ENCODE measurements at regions not wholly inside any gene's neighbourhood (a gene's known extent, or its start where the extent isn't known, plus 50 kb on each side); places are given as distances from the start of the nearest gene placed in this dataset.

DNA sequence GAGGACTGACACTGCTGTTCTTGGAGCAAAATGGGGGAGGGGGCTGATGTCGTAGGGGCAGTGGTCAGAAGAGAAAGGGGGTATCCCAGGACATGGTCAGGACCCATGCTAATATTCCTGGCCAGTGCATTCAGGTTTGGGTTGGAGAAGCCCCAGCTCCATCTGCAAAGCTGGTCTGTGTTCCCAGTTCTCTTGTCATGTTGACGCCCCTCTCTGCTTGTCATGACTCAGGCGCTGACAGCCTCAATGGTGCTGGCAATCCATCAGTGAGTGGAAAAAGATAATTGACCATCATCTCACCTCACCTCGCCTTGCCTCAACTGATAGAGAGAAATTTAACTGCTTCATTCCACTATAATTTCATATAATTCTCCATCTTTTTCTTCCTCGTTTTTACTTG is 283.1 kb upstream of the CADM1 start:
- H3K9me3 Mint-ChIP-seq (ENCODE audit: low read depth), result peaks cover 12% of the 10 kb centered on the region
- no peaks in the 10 kb centered on the region for H3K27me3 Mint-ChIP-seq
- no peak overlapping the region for H3K4me3 Mint-ChIP-seq (ENCODE audit: low read depth)
- no peak for DNase-seq (ENCODE audit: low spot score, unreplicated experiment)
- no peak overlapping the region for H3K27ac Mint-ChIP-seq
- TF ChIP-seq, protein P1, sequence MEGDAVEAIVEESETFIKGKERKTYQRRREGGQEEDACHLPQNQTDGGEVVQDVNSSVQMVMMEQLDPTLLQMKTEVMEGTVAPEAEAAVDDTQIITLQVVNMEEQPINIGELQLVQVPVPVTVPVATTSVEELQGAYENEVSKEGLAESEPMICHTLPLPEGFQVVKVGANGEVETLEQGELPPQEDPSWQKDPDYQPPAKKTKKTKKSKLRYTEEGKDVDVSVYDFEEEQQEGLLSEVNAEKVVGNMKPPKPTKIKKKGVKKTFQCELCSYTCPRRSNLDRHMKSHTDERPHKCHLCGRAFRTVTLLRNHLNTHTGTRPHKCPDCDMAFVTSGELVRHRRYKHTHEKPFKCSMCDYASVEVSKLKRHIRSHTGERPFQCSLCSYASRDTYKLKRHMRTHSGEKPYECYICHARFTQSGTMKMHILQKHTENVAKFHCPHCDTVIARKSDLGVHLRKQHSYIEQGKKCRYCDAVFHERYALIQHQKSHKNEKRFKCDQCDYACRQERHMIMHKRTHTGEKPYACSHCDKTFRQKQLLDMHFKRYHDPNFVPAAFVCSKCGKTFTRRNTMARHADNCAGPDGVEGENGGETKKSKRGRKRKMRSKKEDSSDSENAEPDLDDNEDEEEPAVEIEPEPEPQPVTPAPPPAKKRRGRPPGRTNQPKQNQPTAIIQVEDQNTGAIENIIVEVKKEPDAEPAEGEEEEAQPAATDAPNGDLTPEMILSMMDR (IDR thresholded peaks at IDR 0.05; ENCODE audit: unreplicated experiment), result no peak
- H3K36me3 Mint-ChIP-seq (ENCODE audit: insufficient read depth), result no peaks in the 10 kb centered on the region
- H3K4me1 Mint-ChIP-seq (ENCODE audit: low read depth), result peaks cover 11% of the 10 kb centered on the region

DNA sequence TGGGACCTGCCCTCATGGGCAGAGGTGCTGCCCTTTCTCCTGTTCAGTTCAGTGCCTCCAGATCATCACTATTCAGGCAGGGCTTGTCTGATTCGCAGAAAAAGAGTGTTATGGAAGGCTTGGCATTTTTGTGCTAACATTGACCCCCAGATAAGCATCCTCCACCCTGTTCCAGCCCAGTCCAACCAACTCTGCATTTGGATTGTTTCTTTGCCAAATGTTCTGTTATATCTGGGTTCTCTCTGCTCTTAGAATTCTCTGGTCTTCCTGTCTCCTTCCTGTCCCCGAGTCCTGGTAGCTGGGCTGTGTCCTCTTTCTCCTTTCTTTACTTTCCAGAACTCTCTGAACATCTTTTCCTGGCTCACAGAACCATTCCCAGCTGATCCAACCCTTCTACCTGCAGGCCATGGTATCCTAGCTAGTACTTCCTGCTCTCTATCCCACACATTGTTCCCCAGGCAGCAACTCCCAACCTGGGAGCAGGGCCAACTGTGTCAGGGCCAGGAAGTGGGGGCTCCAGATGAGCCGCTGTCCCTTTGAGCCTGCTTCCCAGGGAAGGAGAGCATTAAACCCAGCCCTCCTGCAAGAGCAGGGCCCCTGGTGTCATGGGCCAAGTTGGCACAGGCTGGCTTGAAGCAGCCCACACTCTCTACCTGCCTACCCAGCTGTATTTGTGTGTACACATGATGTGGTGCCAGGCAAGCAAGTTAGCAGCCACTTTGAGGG is 280.7 kb upstream of the CADM1 start:
- no peak overlapping the region for H3K4me3 Mint-ChIP-seq (ENCODE audit: low read depth)
- H3K27ac Mint-ChIP-seq, result no peak overlapping the region
- H3K36me3 Mint-ChIP-seq (ENCODE audit: insufficient read depth), result no peaks in the 10 kb centered on the region
- peaks cover 8% of the 10 kb centered on the region for H3K9me3 Mint-ChIP-seq (ENCODE audit: low read depth)
- no peak for DNase-seq (ENCODE audit: low spot score, unreplicated experiment)
- TF ChIP-seq, protein P1 (IDR thresholded peaks at IDR 0.05; ENCODE audit: unreplicated experiment), result no peak
- H3K27me3 Mint-ChIP-seq, result no peaks in the 10 kb centered on the region
- H3K4me1 Mint-ChIP-seq (ENCODE audit: low read depth), result peaks cover 17% of the 10 kb centered on the region

DNA sequence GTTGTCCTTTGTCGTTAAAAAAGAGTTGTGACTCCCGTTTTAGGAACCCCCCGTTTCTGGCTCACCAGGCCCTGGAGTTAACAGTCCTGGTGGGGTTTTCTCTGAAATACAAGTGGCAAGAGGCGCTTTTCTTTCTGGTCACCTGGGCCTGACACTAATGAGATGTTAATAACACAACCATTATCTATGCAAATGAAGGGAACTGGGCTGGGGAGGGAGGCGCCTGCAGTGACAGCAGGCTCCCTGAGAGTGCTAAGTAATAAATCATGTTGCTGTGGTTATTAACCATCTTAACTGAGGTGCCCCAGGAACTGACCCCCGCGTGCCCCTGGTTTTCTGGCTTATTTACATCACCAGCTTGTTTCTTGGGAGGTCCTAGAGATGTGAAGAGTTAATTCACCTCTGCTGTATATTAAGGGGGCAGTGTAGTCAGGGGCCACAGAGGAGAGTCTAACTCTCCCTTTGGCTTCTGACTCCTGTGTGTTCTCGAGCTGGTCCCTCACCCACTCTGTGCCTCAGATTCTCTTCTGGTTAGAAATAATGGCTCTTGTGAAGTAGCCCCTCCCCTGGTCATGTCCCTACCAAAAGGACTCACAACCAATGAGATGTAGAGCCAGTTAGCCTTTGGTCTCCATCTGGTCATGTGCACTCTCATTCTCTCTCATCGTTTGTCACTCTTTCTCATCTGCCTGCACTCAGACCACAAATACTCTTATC is 276.6 kb upstream of the CADM1 start:
- peaks cover 7% of the 10 kb centered on the region for H3K27me3 Mint-ChIP-seq
- H3K9me3 Mint-ChIP-seq (ENCODE audit: low read depth), result peaks cover 3% of the 10 kb centered on the region
- no peaks in the 10 kb centered on the region for H3K36me3 Mint-ChIP-seq (ENCODE audit: insufficient read depth)
- peaks cover 7% of the 10 kb centered on the region for H3K4me1 Mint-ChIP-seq (ENCODE audit: low read depth)
- H3K27ac Mint-ChIP-seq, result no peak overlapping the region
- no peak for DNase-seq (ENCODE audit: low spot score, unreplicated experiment)
- TF ChIP-seq, protein P1 (IDR thresholded peaks at IDR 0.05; ENCODE audit: unreplicated experiment), result no peak
- H3K4me3 Mint-ChIP-seq (ENCODE audit: low read depth), result no peak overlapping the region

DNA sequence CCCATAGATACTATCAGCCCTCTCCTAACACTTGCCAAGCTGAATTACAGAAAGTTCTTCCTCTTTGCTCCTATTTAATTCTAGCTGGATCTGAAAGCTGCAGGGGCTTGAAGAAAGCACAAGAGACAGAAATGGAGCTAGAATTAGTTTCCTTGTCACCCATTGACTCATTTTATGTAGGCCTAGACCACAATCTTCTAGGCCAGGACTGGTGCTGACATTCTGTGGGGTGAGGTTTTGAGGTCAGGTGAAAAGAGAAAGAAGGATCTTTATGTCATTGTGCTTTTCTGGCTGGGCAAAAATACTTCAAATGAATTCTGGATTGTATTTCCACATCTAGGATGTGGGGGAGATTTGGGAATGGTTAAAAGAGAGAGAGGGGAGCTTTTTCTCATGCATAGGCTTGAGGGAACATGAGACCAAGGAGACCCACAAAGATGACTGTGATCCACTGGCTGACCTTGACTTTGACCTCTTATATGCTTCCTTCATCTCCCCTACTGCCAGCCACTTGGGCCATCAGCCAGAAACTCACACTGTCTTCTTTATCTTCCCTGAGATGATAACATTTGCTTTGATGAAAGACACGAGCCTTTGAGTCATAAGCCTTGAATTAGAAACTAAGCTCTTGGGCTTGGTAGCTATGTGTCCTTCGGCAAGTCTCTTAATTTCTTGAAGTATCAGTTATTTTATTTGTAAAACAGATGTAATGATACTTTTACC is 274.9 kb upstream of the CADM1 start:
- TF ChIP-seq, protein P1 (IDR thresholded peaks at IDR 0.05; ENCODE audit: unreplicated experiment), result no peak
- DNase-seq (ENCODE audit: low spot score, unreplicated experiment), result no peak
- peaks cover 6% of the 10 kb centered on the region for H3K4me1 Mint-ChIP-seq (ENCODE audit: low read depth)
- H3K27ac Mint-ChIP-seq, result no peak overlapping the region
- H3K4me3 Mint-ChIP-seq (ENCODE audit: low read depth), result no peak overlapping the region
- peaks cover 7% of the 10 kb centered on the region for H3K27me3 Mint-ChIP-seq
- H3K36me3 Mint-ChIP-seq (ENCODE audit: insufficient read depth), result no peaks in the 10 kb centered on the region
- H3K9me3 Mint-ChIP-seq (ENCODE audit: low read depth), result peaks cover 3% of the 10 kb centered on the region

DNA sequence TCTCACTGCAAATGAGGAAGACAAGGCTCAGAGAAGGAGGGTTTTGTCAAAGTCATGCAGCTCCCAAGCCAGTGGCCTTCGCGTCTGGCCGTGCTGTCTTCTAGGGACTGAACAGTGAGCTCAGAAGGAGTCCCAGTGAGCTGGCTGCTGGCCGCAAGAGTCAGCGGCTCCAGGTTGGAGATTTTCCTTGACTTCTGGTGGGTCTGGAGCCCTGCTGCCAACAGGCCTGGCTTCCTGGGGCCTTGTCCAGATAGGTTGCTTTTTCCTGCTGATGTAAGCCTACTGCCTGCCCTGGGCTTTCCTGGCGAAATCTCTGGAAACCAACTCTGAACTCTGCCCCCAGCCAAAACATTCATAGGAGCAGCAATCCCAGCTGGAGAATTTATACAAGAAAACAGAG is 272.7 kb upstream of the CADM1 start:
- H3K9me3 Mint-ChIP-seq (ENCODE audit: low read depth), result no peaks in the 10 kb centered on the region
- TF ChIP-seq, protein P1 (IDR thresholded peaks at IDR 0.05; ENCODE audit: unreplicated experiment), result no peak
- H3K36me3 Mint-ChIP-seq (ENCODE audit: insufficient read depth), result no peaks in the 10 kb centered on the region
- H3K27me3 Mint-ChIP-seq, result peaks cover 7% of the 10 kb centered on the region
- H3K4me3 Mint-ChIP-seq (ENCODE audit: low read depth), result no peak overlapping the region
- no peak overlapping the region for H3K27ac Mint-ChIP-seq
- peaks cover 8% of the 10 kb centered on the region for H3K4me1 Mint-ChIP-seq (ENCODE audit: low read depth)
- DNase-seq (ENCODE audit: low spot score, unreplicated experiment), result no peak

Measured in progenitor cell of endocrine pancreas (in vitro differentiated cells).